Sigmoid colon (tissue), 4 donors: ENCODE measurements at regions not wholly inside any gene's neighbourhood (a gene's known extent, or its start where the extent isn't known, plus 50 kb on each side); places are given as distances from the start of the nearest gene placed in this dataset.

Experiments used
- EP300 ChIP-seq, 4 donors: sonication (generic); formaldehyde crosslinking; IDR thresholded peaks; one replicate each; pipeline ENCODE4 v1.6.1; 2017; ENCODE audit warnings: antibody characterized with exemption in 4 of 4
- POLR2A ChIP-seq, 2 donors: fragments of 450-650 bp; IDR thresholded peaks; one replicate each; pipeline ENCODE4 v1.6.1; 2016; ENCODE audit warnings: antibody characterized with exemption in 2 of 2, mild to moderate bottlenecking in 2 of 2, moderate library complexity in 2 of 2
- POLR2AphosphoS5 ChIP-seq, 4 donors: sonication (generic); formaldehyde crosslinking; IDR thresholded peaks; one replicate each; pipeline ENCODE4 v1.6.1; 2017; ENCODE audit warnings: antibody characterized with exemption in 4 of 4
- TF ChIP-seq, protein P1 (sequence below), 4 experiments: fragments of 450-650 bp in 3 of 4; fragments of 200-600 bp in 1 of 4; IDR thresholded peaks; one replicate each; pipeline ENCODE4 v1.5.1; 2016 to 2019; ENCODE audit warnings: antibody characterized with exemption in 4 of 4, mild to moderate bottlenecking in 3 of 4, moderate library complexity in 2 of 4

DNA sequence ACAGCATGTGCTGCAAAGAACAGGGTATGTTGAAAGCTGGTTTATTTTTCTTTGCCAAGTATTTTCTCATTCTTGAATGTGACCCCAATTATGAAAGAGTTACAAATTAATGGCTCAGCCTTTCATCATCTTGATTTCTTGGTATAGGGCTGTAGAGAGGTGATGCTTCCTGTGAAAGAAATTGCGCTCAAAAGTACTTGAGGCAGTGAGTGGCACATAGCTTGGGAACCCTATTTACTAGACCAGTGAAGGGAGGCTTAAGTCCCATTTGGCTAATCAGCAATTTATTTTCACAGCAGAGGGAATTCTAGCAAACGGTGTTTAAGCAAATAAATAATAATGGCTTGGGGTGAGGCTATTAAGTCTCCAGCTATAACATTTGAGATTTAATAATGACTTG lies 153.9 kb upstream of the MIS18BP1 start:
- TF ChIP-seq, protein P1, sequence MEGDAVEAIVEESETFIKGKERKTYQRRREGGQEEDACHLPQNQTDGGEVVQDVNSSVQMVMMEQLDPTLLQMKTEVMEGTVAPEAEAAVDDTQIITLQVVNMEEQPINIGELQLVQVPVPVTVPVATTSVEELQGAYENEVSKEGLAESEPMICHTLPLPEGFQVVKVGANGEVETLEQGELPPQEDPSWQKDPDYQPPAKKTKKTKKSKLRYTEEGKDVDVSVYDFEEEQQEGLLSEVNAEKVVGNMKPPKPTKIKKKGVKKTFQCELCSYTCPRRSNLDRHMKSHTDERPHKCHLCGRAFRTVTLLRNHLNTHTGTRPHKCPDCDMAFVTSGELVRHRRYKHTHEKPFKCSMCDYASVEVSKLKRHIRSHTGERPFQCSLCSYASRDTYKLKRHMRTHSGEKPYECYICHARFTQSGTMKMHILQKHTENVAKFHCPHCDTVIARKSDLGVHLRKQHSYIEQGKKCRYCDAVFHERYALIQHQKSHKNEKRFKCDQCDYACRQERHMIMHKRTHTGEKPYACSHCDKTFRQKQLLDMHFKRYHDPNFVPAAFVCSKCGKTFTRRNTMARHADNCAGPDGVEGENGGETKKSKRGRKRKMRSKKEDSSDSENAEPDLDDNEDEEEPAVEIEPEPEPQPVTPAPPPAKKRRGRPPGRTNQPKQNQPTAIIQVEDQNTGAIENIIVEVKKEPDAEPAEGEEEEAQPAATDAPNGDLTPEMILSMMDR (IDR thresholded peaks at IDR 0.05) = no peak
- no peak for TF ChIP-seq POLR2A (IDR thresholded peaks at IDR 0.05)
- no peak for TF ChIP-seq POLR2AphosphoS5 (IDR thresholded peaks at IDR 0.05)
- no peak for TF ChIP-seq EP300 (IDR thresholded peaks at IDR 0.05)
